HepG2 (cell line): ENCODE measurements at regions not wholly inside any gene's neighbourhood (a gene's known extent, or its start where the extent isn't known, plus 50 kb on each side); places are given as distances from the start of the nearest gene placed in this dataset.

Source experiments
- CTCF ChIP-seq: sonication (generic); formaldehyde crosslinking; IDR thresholded peaks from 2 replicates; pipeline ENCODE4 v1.5.0; 2020; ENCODE audit warnings: mild to moderate bottlenecking, missing genetic modification reagents, moderate library complexity
- E2F1 ChIP-seq: sonication (generic); formaldehyde crosslinking; IDR thresholded peaks from 2 replicates; pipeline ENCODE4 v1.5.0; 2020; ENCODE audit warnings: missing genetic modification reagents
- FOXM1 ChIP-seq: sonication (generic); formaldehyde crosslinking; IDR thresholded peaks from 2 replicates; pipeline ENCODE4 v1.5.0; 2020; ENCODE audit warnings: missing genetic modification reagents
- IRF1 ChIP-seq: sonication (generic); formaldehyde crosslinking; IDR thresholded peaks from 2 replicates; pipeline ENCODE4 v1.4.0; 2020; ENCODE audit warnings: low read depth, mild to moderate bottlenecking, missing genetic modification reagents
- KMT2B ChIP-seq: IDR thresholded peaks from 2 replicates; pipeline ENCODE4 v1.6.1; 2016; ENCODE audit warnings: missing genetic modification reagents, missing compliant biosample characterization
- POLR2A ChIP-seq, 2 experiments: IDR thresholded peaks; 2 replicates each; pipeline ENCODE4 v1.6.1; 2011; ENCODE audit warnings: low read depth in 2 of 2, low read length in 2 of 2, mild to moderate bottlenecking in 1 of 2, moderate library complexity in 1 of 2; ENCODE audit not compliant: insufficient read depth in 1 of 2
- RERE ChIP-seq: IDR thresholded peaks from 2 replicates; pipeline ENCODE4 v1.6.1; 2016; ENCODE audit warnings: low read depth, missing genetic modification reagents, missing compliant biosample characterization
- USF2 ChIP-seq, 2 experiments: sonication (generic) in 1 of 2; formaldehyde crosslinking in 1 of 2; IDR thresholded peaks; 2 replicates each; pipeline versions ENCODE4 v1.5.1 to v1.6.1; 2011 to 2020; ENCODE audit warnings: borderline replicate concordance in 1 of 2, low read depth in 1 of 2, low read length in 1 of 2, mild to moderate bottlenecking in 1 of 2, missing genetic modification reagents in 1 of 2, moderate library complexity in 1 of 2
- ZFP36 ChIP-seq: fragments of 150-350 bp; IDR thresholded peaks from 2 replicates; pipeline ENCODE4 v1.6.1; 2018; ENCODE audit warnings: borderline replicate concordance, low read length, low read depth; ENCODE audit not compliant: partially characterized antibody
- ZNF18 ChIP-seq: sonication (generic); formaldehyde crosslinking; IDR thresholded peaks from 2 replicates; pipeline ENCODE4 v1.8.0; 2022; ENCODE audit warnings: mild to moderate bottlenecking, missing genetic modification reagents; ENCODE audit not compliant: insufficient replicate concordance
- ZNF513 ChIP-seq: sonication (generic); formaldehyde crosslinking; conservative IDR thresholded peaks from 2 replicates; pipeline ENCODE4 v1.5.0; 2020; ENCODE audit warnings: missing genetic modification reagents
- ZNF747 ChIP-seq: sonication (generic); formaldehyde crosslinking; IDR thresholded peaks from 2 replicates; pipeline ENCODE4 v1.8.1; 2023; ENCODE audit warnings: missing genetic modification reagents, mild to moderate bottlenecking, borderline replicate concordance

- TF ChIP-seq IRF1 (CRISPR knock-in tag), result no peak
- TF ChIP-seq FOXM1 (CRISPR knock-in tag), result no peak
- TF ChIP-seq CTCF (CRISPR knock-in tag), result no peak
- no peak for TF ChIP-seq ZFP36
- TF ChIP-seq USF2 (IDR thresholded peaks at IDR 0.05; ENCODE audit: low read depth, low read length), result no peak
- no peak for TF ChIP-seq USF2 (CRISPR knock-in tag; IDR thresholded peaks at IDR 0.05; ENCODE audit: borderline replicate concordance)
- no peak for TF ChIP-seq ZNF18 (CRISPR knock-in tag)
- TF ChIP-seq POLR2A (IDR thresholded peaks at IDR 0.05; ENCODE audit: insufficient read depth in 1 of 2, low read depth in 2 of 2, low read length in 2 of 2), result no peak
- TF ChIP-seq ZNF513 (CRISPR knock-in tag), result no peak
- no peak for TF ChIP-seq ZNF747 (CRISPR knock-in tag)
- no peak for TF ChIP-seq KMT2B (CRISPR knock-in tag)
- TF ChIP-seq E2F1 (CRISPR knock-in tag), result no peak
- TF ChIP-seq RERE (CRISPR knock-in tag), result no peak
Measured at GRCh38 chr17:63035271-63035670, 69.2 kb downstream of the TANC2 start.
